NCI-H82 treated with DMSO at 0.1 percent for 48 hours (cell line): ENCODE measurements at regions not wholly inside any gene's neighbourhood (a gene's known extent, or its start where the extent isn't known, plus 50 kb on each side); places are given as distances from the start of the nearest gene placed in this dataset.

Experiments used
- DNase-seq: peaks from one replicate; lab custom pipeline; 2025; ENCODE audit not compliant: unreplicated experiment; lab: John Stamatoyannopoulos, UW

GRCh38 chr1:79604490-79605198 is 598.1 kb upstream of the ADGRL4 start:
- DNase-seq = no peak

- DNase-seq = no peak
Observed at GRCh38 chr1:79603843-79604242, 597.3 kb upstream of the ADGRL4 start.

- DNase-seq = no peak
Observed at GRCh38 chr1:79599257-79599656, 592.7 kb upstream of the ADGRL4 start.

- DNase-seq = no peak
Observed at GRCh38 chr1:79595931-79596330, 589.4 kb upstream of the ADGRL4 start.

- DNase-seq = no peak
Observed at GRCh38 chr1:79594121-79594698, 587.7 kb upstream of the ADGRL4 start.

- no peak for DNase-seq
Observed at GRCh38 chr1:79592707-79593106, 586.2 kb upstream of the ADGRL4 start.

GRCh38 chr1:79588719-79589118 is 582.2 kb upstream of the ADGRL4 start:
- no peak for DNase-seq

- no peak for DNase-seq
Observed at GRCh38 chr1:79587229-79587628, 580.7 kb upstream of the ADGRL4 start.

- DNase-seq = no peak
Observed at GRCh38 chr1:79585801-79586200, 579.3 kb upstream of the ADGRL4 start.

GRCh38 chr1:79575424-79575823 is 568.9 kb upstream of the ADGRL4 start:
- DNase-seq = no peak

GRCh38 chr1:79568411-79568810 is 561.9 kb upstream of the ADGRL4 start:
- DNase-seq = no peak

- DNase-seq = no peak
Observed at GRCh38 chr1:79561521-79561978, 555.0 kb upstream of the ADGRL4 start.

GRCh38 chr1:79556189-79556588 is 549.7 kb upstream of the ADGRL4 start:
- DNase-seq = no peak

GRCh38 chr1:79554688-79555087 is 548.2 kb upstream of the ADGRL4 start:
- DNase-seq = no peak

GRCh38 chr1:79551321-79551720 is 544.8 kb upstream of the ADGRL4 start:
- no peak for DNase-seq

- no peak for DNase-seq
Observed at GRCh38 chr1:79550402-79550801, 543.9 kb upstream of the ADGRL4 start.

GRCh38 chr1:79549201-79549600 is 542.7 kb upstream of the ADGRL4 start:
- peak; percentile 83 for DNase-seq

- no peak for DNase-seq
Observed at GRCh38 chr1:79547514-79547913, 541.0 kb upstream of the ADGRL4 start.

GRCh38 chr1:79543394-79543793 is 536.9 kb upstream of the ADGRL4 start:
- DNase-seq = no peak

GRCh38 chr1:79539001-79539400 is 532.5 kb upstream of the ADGRL4 start:
- DNase-seq = no peak

GRCh38 chr1:79532555-79532954 is 526.0 kb upstream of the ADGRL4 start:
- DNase-seq = no peak

GRCh38 chr1:79531790-79532189 is 525.3 kb upstream of the ADGRL4 start:
- no peak for DNase-seq

- DNase-seq = no peak
Observed at GRCh38 chr1:79530476-79530875, 523.9 kb upstream of the ADGRL4 start.
